GM19025 (cell line): ENCODE measurements at regions not wholly inside any gene's neighbourhood (a gene's known extent, or its start where the extent isn't known, plus 50 kb on each side); places are given as distances from the start of the nearest gene placed in this dataset.
A peak's percentile ranks its signal among the peaks of the same experiment; 100 is the strongest.
"Not testable (repeated sequence)": the region's sequence is repeated elsewhere in the genome, so short reads cannot be mapped to it uniquely, and the experiment has no call there.

Experiments
- ATAC-seq: cut with Tn5 transposase; IDR thresholded peaks from one replicate; pipeline ENCODE4 v1.9.1; 2021; ENCODE audit warnings: mild to moderate bottlenecking, low read depth, moderate library complexity; ENCODE audit not compliant: unreplicated experiment

DNA sequence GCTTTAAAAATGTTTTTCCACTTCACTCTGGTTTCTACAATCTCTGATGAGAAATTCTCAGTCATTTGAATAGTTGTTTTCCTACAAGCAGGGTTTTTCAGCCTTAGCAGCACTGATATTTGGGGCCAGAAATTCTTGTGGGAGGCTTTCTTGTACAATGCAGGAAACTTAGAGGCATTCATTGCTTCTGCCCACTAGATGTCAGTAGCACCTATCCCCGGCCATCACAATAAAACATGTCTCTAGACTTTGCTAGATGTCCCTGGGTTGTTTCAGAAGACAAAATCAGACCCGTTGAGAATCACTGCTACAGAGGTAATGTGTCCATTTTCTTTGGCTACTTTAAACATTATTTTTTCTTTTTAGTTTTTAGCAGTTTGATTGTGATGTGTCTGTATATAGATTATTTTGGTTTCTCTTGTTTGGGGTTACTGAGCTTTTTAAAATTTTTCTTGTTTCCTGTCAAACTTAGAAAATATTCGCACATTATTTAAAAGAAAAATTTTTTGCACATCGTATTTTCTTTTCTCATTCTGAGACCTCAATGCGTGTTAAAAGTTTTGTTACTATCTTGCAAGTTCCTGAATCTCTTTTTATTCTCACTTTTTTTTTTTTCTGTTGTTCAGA is 60.8 kb upstream of the CCDC179 start:
- peak; percentile 82 for ATAC-seq

DNA sequence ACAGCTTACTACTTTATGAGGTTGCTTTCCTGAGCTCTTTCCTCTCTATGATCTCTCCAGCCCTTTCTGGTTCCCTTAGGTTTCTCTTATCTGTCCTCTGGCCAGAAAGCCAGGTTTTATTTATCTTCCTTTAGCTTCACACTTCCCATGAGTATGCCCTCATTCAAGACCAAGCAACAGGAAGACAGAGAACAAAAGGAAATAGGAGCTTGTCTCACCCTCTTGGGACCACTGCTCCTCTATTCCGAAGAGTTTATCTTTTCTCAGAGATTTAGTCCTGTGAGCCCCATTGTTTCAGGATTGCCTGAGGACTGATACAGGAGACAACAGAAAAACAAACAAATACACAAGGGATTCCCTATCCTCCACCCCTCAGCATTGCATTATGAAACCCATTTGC is 62.4 kb upstream of the CCDC179 start:
- ATAC-seq: no peak

DNA sequence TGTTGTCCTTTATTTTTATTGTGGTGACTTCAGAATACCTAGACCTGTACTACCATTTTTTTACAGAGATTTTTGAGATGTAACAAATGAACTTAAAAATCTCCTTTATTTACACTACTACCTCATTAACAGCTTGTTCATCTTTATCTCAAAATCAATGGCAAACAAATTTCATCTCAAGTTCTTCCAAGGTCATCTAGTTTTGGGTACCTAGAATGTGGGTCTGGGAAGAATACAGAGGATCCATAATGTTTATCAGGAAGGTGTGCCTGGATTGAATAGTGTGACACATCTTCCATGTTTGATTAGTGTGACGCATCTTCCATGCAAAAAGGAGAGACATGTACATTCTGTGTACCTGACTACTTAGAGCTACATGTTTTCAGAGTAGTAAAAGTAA is 63.3 kb upstream of the CCDC179 start:
- no peak for ATAC-seq

DNA sequence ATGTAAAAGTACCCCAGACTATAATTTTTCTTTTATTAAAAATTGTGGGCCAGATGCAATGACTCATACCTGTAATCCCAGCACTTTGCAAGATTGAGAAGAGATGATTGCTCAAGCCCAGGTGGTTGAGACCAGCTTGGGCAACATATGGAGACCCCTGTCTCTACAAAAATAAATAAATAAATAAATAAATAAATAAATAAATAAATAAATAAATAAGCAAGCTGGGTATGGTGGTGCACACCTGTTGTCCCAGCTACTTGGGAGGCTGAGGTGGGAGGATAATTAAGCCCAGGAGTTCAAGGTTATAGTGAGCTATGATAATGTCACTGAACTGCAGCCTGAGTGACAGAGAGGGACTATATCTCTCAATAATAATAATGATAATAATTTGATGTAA is 66.1 kb upstream of the CCDC179 start:
- ATAC-seq: no peak

DNA sequence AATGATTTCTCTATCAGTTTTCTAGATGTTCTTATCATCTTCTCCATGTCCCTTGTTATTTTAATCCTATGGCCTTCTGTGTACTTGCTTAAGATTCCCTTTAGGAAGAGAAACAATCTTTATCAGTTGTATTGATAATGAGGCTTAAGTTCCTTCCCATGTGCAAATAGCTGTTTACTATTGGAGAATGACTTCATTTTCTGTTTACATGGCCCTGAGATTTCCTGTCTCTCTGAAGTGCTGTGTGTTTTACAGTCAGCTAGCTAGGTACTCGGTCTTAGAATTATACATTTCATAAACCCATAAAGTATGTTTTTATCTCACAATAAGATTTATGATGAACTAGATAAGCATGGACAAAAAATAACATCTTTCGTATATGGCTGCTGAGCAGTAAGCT is 67.5 kb upstream of the CCDC179 start:
- ATAC-seq: no peak

DNA sequence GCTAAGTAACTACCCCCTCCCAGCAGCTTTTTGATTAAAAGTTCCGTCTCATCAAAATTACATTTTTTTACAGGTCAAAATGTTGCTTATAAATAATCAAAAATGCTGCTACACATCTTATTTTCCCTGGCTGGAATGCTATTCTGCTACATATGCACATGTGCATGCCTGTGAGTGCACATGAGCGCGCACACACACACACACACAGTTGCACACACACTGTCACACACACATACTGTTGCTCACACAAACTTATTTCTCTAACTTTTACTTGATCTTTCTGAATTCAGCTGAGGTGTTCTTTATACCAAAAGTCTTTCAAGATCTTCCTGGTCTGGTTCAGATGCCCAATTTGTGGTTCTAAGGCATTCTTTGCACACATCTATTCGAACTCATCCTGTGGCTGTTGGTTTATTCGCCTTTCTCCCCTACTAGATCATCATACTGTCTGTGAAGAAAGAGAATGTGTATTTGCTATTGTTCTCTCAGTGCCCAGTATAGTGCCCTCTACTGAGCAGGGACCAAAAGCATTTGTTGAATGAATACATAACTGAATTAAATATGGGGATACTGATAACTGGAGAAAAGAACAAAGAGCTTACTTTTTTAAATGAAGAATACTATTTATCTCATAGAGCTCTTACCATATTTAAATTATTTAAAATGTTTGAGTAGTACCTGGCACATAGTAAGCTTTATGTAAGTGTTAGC is 68.1 kb upstream of the CCDC179 start:
- ATAC-seq: no peak

DNA sequence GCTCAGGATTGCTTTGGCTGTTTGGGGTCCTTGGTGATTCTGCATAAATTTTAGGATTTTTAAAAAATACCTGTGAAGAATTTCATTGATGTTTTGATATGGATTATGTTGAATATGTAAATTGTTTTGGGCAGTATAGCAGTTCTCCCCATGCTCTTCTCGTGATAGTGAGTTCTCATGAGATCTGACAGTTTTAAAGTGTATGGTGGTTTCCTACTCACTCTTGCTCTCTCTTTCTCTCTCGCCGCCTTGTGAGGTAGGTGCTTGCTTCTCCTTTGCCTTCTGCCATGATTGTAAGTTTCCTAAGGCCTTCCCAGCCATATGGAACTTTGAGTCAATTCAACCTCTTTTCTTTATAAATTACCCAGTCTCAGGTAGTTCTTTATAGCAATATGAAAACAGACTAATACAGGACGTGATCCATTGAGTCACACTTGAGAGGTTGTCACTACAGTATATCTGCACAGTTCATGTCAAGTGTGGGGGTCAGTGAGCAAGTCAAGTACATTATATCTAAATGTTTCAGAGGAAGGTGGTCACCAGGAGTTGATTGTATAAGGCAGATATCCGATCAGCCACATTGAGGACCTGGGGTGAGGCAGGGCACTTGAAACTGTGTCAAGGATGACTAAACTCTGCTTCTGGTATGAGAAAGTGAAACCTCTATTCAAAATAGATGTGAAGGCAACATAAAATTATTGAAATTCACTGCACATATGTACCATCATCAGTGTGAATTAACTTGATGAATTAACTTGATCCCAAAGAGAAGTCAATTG is 70.7 kb upstream of the CCDC179 start:
- ATAC-seq: peak; percentile 92

DNA sequence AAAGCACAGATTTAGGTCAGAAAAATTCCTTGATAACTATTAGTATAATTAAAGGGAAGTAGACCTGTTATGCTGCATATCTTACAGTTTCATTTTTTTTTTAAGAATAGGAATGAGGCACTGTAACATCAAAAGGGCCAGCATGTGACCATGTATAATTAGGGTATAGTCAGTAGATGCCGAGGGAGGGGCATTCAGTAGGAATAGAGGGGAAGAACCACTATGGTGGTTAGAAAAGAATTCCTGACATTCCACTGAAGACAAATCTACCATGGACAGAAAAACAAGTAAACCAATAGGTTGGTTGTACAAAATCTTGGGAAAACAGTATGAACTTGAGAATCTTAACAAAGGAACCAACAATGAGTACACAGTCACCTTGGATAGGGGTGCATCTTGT is 78.4 kb upstream of the CCDC179 start:
- ATAC-seq: no peak

DNA sequence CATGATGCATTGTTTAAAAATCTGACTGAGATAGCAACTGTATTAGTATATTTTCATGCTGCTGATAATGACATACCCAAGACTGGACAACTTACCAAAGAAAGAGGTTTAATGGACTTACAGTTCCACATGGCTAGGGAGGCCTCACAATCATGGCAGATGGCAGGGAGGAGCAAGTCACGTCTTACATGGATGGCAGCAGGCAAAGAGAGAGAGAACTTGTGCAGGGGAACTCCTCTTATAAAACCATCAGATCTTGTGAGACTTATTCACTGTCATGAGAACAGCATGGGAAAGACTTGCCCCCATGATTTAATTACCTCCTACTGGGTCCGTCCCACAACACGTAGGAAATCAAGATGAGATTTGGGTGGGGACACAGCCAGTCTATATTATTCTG is 81.3 kb upstream of the CCDC179 start:
- ATAC-seq: not testable (repeated sequence)

DNA sequence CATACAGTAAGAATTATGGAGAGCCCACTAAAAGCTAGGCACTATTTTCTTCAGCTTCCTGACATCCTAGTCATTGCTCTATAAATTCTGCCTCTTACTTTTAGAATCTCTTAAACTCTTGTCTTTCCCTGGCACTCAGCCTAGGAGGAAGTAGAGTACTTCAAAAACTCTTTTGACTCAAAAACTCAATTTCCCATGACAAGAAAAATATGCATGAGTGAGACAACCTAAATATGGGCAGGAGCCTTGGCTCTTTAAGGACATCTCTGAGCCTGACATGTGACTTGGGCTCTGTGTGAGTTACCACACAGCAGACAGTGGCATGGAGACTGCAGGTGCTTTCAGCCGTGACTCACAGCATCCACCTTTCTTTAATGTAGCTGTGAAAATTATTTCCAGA is 97.5 kb upstream of the CCDC179 start:
- ATAC-seq: no peak

DNA sequence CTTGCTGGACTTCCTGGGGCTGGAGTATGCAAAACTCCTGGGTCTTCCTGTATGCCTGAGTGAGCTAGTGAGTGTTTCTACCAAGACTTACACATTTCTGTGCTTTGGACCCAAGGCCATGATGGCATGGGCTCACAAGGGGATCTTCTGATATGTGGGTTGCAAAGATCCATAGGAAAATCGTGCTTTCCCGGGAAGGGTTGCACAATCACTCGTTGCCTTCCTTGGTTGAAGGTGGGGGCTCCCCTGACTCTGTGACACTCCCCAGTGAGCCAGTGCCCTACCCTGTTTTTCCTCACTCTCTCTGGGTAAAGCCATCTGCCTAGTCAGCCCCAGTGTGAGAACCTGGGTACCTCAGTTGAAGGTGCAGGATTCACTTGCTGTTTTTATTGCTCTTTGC is 114.0 kb upstream of the CCDC179 start:
- no peak for ATAC-seq

DNA sequence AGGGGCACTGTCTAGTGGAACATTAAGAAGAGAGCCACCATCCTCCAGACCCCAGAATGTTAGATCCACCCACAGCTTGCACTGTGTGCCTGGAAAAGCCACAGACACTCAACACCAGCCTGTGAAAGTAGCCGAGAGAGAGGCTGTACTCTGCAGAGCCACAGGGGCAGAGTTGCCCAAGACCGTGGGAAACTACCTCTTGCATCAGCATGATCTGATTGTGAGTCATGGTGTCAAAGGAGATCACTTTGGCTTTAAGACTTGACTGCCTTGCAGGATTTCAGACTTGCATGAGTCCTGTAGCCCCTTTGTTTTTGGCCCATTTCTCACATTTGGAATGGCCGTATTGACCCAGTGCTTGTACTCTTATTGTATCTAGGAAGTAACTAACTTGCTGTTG is 115.9 kb upstream of the CCDC179 start:
- no peak for ATAC-seq

DNA sequence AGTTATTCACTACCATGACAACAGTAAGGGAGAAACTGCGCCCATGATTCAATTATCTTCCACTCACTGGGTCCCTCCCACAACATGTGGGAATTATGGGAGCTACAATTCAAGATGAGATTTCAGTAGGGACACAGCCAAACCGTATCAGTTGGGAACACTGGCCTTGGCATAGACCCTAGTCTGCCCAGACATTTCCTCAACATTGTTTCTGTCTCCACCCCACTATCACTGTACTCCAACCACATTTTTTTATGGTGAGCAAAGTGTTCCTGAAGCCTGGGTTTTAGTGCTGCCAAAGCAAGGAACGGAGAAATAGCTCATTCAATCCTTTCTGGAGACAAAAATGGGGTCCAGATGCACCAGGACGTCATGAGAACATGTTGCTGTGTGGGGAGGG is 122.6 kb upstream of the CCDC179 start:
- no peak for ATAC-seq

DNA sequence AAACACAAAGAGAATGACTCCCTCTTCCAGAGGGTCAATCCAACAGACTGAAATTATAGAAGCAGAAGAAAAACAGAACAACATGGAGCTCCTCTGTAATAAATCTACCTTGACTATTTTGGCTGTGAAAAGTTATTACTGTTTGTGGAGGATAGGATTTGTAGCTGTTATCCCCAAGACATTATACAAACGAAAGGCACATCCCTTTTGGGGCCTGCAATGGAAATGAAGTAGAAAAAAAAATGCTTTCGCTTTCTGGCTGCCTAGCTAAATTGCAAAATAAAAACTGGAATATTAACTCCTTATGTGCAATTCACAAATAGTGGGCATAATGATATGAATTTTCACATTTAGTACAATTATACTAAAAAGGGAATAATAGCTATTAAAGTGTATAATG is 123.8 kb upstream of the CCDC179 start:
- ATAC-seq: no peak

DNA sequence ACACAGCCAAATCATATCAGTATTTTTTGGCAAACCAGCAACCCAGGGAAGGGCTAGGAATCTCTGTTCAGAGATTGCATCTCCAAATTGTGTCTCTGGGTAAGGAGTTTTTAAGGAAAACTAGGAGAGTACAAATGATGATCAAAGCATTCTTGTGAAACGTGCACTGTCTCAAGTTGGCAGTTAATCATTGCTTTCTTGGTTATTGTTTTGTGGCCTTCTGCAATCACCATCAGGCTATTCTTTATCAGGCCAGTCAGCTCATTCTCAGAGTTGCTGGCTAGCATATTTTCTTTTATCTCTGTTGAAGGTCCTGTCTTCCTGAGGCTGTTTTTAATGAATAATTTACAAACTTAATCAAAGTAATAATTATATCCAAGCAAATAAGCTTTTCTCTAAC is 129.1 kb upstream of the CCDC179 start:
- ATAC-seq: no peak

DNA sequence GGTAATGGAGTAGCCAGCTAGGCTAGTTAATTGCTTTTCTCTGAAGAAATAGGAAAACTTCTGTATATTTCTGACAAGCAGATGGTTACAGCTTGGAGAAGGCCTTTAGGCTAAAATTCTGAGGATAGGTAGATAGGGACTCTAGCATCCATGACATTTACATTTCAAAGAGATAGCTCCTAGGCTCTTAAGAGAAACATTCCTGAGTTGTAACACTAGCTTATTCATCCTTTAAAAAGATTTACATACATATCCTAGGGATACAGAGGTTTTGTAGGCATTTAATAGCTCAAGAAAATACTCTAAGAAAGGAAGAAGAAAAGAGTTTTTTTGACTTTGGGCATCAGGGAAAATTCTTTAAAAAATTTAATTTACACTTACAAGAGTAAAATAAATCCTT is 130.9 kb upstream of the CCDC179 start:
- no peak for ATAC-seq

DNA sequence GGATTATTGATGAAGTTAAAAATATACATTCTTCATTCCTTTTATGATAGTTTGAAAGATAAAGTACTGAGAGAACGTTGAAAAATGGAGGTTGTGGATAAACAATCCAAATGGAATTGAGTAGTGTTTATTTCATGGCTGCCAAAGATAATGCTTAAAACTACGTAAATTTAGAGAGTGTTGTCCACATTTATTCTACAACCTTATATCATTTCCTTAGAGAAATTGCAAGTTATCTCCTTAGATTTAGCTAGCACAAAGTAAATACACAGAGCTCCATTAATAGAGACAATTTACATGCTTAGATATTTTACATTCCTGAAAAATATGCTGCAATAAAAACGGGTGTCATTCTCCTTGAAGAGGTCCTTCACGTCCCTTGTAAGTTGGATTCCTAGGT is 146.5 kb upstream of the CCDC179 start:
- ATAC-seq: no peak

DNA sequence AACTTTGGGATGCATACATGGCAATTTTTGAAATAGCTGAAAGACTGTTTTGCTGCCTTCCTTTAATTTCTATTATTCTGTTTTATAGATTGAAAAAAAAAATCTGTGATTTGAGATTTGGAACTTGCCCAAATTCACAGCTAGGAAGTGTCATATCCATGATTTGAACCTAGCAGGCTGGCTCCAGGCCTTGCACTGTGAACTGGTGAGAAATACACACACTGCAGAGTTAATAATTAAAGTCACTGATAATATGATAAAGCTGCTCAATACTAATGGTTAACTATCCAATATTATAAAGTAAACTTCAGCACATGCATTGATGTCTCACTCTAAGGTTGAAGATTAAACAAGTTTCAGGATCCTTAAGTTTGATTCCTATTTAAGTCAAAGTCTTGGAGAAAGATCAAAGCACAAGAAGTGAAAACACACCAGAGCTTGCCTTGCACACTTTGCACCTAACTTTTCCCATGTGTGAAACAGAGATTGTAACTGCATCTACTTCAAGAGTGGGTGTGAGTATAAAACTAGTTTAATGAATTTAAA is 150.6 kb upstream of the CCDC179 start:
- no peak for ATAC-seq

DNA sequence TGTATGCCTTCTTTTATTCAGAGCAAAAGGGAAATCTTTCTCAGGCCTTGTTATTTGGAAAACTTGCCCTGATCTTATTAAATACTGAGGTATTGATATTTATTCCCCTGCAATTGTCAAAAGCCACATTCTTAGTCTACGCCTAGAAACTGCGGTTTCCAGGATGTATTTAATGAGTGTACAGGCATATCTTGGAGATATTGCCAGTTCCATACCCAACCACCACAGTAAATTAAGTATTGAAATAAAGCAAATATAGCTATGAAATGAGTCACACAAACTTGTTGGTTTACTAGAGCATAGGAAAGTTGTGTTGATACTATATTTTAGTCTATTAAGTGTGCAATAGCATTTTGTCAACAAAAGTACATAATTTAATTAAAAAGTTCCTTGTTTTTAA is 152.7 kb upstream of the CCDC179 start:
- no peak for ATAC-seq

DNA sequence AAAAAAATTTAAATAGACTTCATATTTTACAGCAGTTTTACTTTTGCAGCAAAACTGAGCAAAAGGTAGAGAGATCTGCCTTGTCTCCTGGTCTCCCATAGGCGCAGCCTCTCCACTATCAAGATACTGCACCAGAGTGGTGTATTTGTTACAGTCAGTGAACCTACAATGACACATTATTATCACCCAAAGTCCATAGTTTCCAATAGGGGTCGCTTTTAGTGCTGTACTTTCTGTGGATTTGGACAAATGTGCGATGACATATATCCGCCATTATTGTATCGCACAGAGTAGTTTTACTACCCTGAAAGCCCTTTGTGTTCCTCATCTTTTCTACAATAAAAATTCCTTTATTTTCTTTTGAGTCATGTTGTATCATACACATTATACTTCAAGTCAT is 153.2 kb upstream of the CCDC179 start:
- ATAC-seq: no peak

DNA sequence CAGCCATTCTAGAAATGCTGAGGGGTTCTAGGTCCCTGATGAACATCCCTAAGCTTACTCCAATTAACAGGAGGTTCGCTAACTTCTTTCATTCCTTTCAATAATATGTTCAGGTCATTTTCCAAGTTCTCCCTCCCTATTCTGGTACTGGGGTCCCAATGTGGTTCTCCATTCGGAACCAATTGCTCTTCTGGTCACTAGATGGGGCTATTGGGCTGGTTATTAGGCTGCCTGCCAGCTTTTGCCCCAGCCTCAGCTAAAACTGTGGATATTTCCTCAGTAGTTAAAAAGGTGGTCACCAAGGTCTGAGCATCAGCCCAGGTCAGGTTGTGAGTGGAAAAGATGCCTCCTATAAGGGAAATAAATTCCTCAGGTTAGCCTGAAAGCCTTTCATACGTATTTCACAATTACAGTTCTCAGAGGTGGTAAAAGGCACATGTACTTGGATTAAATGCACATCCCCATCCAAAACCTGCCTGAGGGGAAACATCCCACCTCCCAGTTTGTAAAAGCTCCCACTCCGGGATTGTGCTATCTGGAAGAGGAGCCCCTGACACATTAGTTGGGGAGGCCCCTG is 161.1 kb upstream of the CCDC179 start:
- peak; percentile 66 for ATAC-seq
